ENCODE measurements at regions not wholly inside any gene's neighbourhood (a gene's known extent, or its start where the extent isn't known, plus 50 kb on each side); places are given as distances from the start of the nearest gene placed in this dataset.

GRCh38 chr7:10034843-10035556 lies 938.7 kb upstream of the PHF14 start:
- no peak for TF ChIP-seq CTCF (IDR thresholded peaks at IDR 0.05; ENCODE audit: low read depth, low read length)
- ChIA-PET POLR2A (no interaction called here), CTCF (no interaction called here)
- H3K27me3 ChIP-seq (ENCODE audit: control insufficient read depth, insufficient read depth, low read length): no peaks in the 10 kb centered on the region
- no peak overlapping the region for H3K27ac ChIP-seq (ENCODE audit: low read depth, low read length)
- peaks cover 2% of the 10 kb centered on the region; the same call in 1 of the 2 replicates for H3K9me3 ChIP-seq (ENCODE audit: control insufficient read depth, insufficient read depth, low read length)
- H3K4me3 ChIP-seq (ENCODE audit: low read depth, low read length): no peak overlapping the region
- DNase-seq (ENCODE audit: low read depth, low spot score): no peak

DNA sequence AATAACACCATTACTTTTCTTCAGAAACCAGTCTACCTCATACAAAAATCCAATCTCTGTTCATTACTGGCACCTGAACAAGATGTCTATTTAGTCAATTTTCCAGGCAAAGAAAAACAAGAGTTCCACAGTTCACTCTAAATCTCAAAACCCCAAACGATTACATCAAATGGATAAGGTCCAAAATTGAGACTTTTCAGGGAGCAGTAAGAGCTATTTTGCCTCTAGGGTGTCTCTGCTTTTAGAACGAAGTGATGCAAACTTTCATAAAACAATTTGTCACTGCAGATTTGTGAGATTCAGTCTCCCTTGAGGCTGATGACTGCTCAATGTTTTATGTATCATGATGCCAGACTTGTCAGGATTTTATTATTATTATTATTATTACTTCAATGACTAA lies 937.0 kb upstream of the PHF14 start:
- ChIA-PET POLR2A (no interaction called here), CTCF (no interaction called here)
- H3K27me3 ChIP-seq (ENCODE audit: control insufficient read depth, insufficient read depth, low read length): no peaks in the 10 kb centered on the region
- no peak for DNase-seq (ENCODE audit: low read depth, low spot score)
- H3K9me3 ChIP-seq (ENCODE audit: control insufficient read depth, insufficient read depth, low read length): peaks cover 2% of the 10 kb centered on the region; the same call in 1 of the 2 replicates
- H3K27ac ChIP-seq (ENCODE audit: low read depth, low read length): no peak overlapping the region
- H3K4me3 ChIP-seq (ENCODE audit: low read depth, low read length): no peak overlapping the region
- no peak for TF ChIP-seq CTCF (IDR thresholded peaks at IDR 0.05; ENCODE audit: low read depth, low read length)

- CTCF ChIA-PET: no interaction called here
- H3K9me3 ChIP-seq (ENCODE audit: control insufficient read depth, insufficient read depth, low read length): no peaks in the 10 kb centered on the region
- H3K4me3 ChIP-seq (ENCODE audit: low read depth, low read length): no peak overlapping the region
- POLR2A ChIA-PET: no interaction called here
- no peak for DNase-seq (ENCODE audit: low read depth, low spot score)
- no peaks in the 10 kb centered on the region for H3K27me3 ChIP-seq (ENCODE audit: control insufficient read depth, insufficient read depth, low read length)
- no peak for TF ChIP-seq CTCF (IDR thresholded peaks at IDR 0.05; ENCODE audit: low read depth, low read length)
- H3K27ac ChIP-seq (ENCODE audit: low read depth, low read length): no peak overlapping the region
These were observed 935.3 kb upstream of the PHF14 start for GRCh38 chr7:10038351-10038750.

- H3K27me3 ChIP-seq (ENCODE audit: control insufficient read depth, insufficient read depth, low read length): no peaks in the 10 kb centered on the region
- ChIA-PET POLR2A (no interaction called here), CTCF (no interaction called here)
- no peak for TF ChIP-seq CTCF (IDR thresholded peaks at IDR 0.05; ENCODE audit: low read depth, low read length)
- H3K27ac ChIP-seq (ENCODE audit: low read depth, low read length): no peak overlapping the region
- no peak for DNase-seq (ENCODE audit: low read depth, low spot score)
- no peak overlapping the region for H3K4me3 ChIP-seq (ENCODE audit: low read depth, low read length)
- no peaks in the 10 kb centered on the region for H3K9me3 ChIP-seq (ENCODE audit: control insufficient read depth, insufficient read depth, low read length)
These were observed 933.0 kb upstream of the PHF14 start for GRCh38 chr7:10040674-10041073.

DNA sequence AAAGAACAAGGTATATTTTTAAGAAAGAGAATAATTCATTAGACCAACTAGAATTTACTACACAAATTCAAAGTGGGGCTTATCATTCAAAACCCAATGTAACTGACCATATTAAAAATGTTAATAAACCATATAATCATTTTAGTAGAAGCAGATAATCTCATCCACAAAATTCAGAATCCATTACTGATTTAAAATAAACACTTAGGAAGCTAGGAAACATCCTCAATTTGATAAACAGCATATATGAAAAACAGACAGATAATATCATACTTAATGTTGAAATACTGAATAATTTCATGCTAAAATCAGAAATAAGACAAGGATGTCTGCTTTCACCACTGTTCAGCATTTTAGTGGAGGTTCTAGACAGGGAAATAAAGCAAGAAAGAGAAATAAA lies 902.8 kb upstream of the PHF14 start:
- ChIA-PET POLR2A (no interaction called here), CTCF (no interaction called here)
- Histone ChIP-seq H3K4me3 (ENCODE audit: low read depth, low read length) (no peak overlapping the region), H3K9me3 (ENCODE audit: control insufficient read depth, insufficient read depth, low read length) (peaks cover 10% of the 10 kb centered on the region), H3K27me3 (ENCODE audit: control insufficient read depth, insufficient read depth, low read length) (no peaks in the 10 kb centered on the region), H3K27ac (ENCODE audit: low read depth, low read length) (no peak overlapping the region)
- DNase-seq (ENCODE audit: low read depth, low spot score): no peak
- TF ChIP-seq CTCF (IDR thresholded peaks at IDR 0.05; ENCODE audit: low read depth, low read length): no peak

All from AG04450 (cell line).